ENCODE measurements at regions not wholly inside any gene's neighbourhood (a gene's known extent, or its start where the extent isn't known, plus 50 kb on each side); places are given as distances from the start of the nearest gene placed in this dataset.

DNA sequence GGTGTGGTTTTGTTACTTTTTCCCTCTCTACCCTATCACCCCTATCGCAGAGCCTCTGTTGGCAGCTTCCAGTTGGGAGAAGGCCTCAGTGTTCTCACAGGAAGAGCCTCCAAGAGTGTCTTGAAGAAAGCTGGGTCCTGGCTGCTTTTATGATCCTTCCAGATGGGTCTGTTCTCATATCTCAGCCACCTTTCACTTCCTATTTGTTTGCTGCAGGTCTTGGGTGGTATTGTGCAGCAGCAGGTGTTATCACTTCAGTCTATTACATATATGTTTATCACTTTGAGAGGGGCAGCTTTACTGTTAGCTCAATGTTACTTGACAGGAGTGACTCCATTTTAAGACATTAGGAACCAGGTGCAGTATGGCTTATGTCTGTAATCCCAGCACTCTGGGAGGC lies 59.2 kb upstream of the GDNF start:
- POLR2A ChIA-PET: no interaction called here
- H3K36me3 Mint-ChIP-seq: peaks cover 0 to 5% (median 0%) of the 10 kb centered on the region in 3 donors
- H3K4me1 Mint-ChIP-seq: no peaks in the 10 kb centered on the region
- H3K27ac Mint-ChIP-seq: no peak overlapping the region
- ATAC-seq (no peak), DNase-seq (no peak)
- peaks cover 3 to 43% (median 14%) of the 10 kb centered on the region in 5 donors for H3K27me3 Mint-ChIP-seq
- peaks cover 0 to 9% (median 0%) of the 10 kb centered on the region in 9 donors for H3K9me3 Mint-ChIP-seq
- H3K4me3 Mint-ChIP-seq: no peak overlapping the region

DNA sequence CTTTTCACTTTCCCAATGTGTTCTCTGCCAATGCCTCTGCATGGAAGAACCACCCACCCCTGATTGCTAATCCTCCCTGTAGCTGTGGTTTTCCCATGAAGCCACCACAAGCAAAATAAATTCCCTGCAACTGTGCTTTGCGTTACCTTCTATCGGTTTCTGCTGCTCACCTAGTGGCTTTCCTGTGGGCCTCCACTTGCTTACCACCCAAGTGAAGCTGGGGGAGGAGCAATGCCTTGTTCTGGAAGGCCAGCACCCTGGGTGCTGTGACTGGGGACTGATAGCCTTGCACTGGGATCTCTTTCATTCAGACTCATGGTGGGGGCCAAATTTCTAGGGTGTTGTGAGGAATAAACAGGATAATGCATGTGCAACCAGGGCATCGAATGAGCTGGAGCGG lies 56.3 kb upstream of the GDNF start:
- no peaks in the 10 kb centered on the region for H3K9me3 Mint-ChIP-seq
- H3K36me3 Mint-ChIP-seq: no peaks in the 10 kb centered on the region
- H3K4me3 Mint-ChIP-seq: no peak overlapping the region
- no peak overlapping the region for H3K27ac Mint-ChIP-seq
- no peak for DNase-seq
- H3K27me3 Mint-ChIP-seq: peaks cover 2 to 34% (median 12%) of the 10 kb centered on the region in 5 donors
- ATAC-seq: no peak
- POLR2A ChIA-PET: no interaction called here
- no peaks in the 10 kb centered on the region for H3K4me1 Mint-ChIP-seq

- peaks cover 0 to 1% (median 0%) of the 10 kb centered on the region in 9 donors for H3K9me3 Mint-ChIP-seq
- DNase-seq (no peak), ATAC-seq (no peak)
- no peaks in the 10 kb centered on the region for H3K36me3 Mint-ChIP-seq
- no peak overlapping the region for H3K27ac Mint-ChIP-seq
- H3K4me3 Mint-ChIP-seq: no peak overlapping the region
- peaks cover 0 to 21% (median 6%) of the 10 kb centered on the region in 5 donors for H3K27me3 Mint-ChIP-seq
- POLR2A ChIA-PET: no interaction called here
- H3K4me1 Mint-ChIP-seq: no peaks in the 10 kb centered on the region
Measured at GRCh38 chr5:37893434-37894134, 53.7 kb upstream of the GDNF start.

DNA sequence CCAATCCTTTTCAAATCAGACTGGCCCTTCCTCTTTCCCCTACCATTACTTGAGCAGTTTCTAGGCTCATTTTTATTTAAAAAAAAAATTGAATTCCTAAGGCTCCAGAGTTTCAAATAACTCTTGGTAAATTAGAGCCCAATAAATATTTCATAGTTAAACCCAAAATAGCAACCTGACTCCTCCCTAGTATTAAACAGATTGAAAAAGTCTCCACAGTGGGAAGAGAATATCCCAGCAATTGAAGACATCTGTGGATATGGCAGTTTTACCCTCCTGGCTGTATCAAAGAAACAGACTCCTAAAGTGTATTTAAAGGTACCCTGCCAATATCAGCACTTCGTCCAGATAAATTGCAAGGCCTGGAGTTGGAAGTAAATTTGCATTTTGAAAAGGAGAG lies 52.7 kb upstream of the GDNF start:
- ATAC-seq: no peak
- POLR2A ChIA-PET: no interaction called here

DNA sequence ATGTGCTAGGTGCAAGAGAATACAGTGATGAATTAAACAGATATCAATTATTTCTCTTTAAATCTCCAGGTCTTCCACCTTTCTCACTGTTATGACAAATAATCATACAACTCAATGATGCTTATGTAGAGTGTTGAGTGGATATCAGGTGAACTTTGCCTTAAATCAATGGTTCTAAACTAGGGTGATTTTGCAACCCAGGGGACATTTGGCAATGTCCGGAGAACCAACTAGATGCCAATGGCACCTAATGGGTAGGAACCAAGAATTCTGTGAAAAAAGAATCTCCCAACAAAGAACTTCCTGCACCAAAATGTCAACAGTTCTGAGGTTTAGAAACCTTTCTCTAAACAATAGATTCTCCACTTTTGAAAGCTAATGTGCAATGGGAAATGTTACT lies 52.0 kb upstream of the GDNF start:
- no peak for DNase-seq
- no peak for ATAC-seq
- Mint-ChIP-seq H3K9me3 (peaks cover 0 to 4% (median 0%) of the 10 kb centered on the region in 9 donors), H3K27ac (no peak overlapping the region), H3K4me3 (no peak overlapping the region), H3K36me3 (no peaks in the 10 kb centered on the region), H3K4me1 (no peaks in the 10 kb centered on the region), H3K27me3 (peaks cover 0 to 6% (median 3%) of the 10 kb centered on the region in 5 donors)
- POLR2A ChIA-PET: no interaction called here

More for the DNA sequence above, 52.7 kb upstream of the GDNF start:
- H3K9me3 Mint-ChIP-seq: peaks cover 0 to 3% (median 0%) of the 10 kb centered on the region in 9 donors
- peaks cover 0 to 14% (median 4%) of the 10 kb centered on the region in 5 donors for H3K27me3 Mint-ChIP-seq
- DNase-seq: no peak
- no peak overlapping the region for H3K4me3 Mint-ChIP-seq
- no peaks in the 10 kb centered on the region for H3K4me1 Mint-ChIP-seq
- no peaks in the 10 kb centered on the region for H3K36me3 Mint-ChIP-seq
- H3K27ac Mint-ChIP-seq: no peak overlapping the region

DNA sequence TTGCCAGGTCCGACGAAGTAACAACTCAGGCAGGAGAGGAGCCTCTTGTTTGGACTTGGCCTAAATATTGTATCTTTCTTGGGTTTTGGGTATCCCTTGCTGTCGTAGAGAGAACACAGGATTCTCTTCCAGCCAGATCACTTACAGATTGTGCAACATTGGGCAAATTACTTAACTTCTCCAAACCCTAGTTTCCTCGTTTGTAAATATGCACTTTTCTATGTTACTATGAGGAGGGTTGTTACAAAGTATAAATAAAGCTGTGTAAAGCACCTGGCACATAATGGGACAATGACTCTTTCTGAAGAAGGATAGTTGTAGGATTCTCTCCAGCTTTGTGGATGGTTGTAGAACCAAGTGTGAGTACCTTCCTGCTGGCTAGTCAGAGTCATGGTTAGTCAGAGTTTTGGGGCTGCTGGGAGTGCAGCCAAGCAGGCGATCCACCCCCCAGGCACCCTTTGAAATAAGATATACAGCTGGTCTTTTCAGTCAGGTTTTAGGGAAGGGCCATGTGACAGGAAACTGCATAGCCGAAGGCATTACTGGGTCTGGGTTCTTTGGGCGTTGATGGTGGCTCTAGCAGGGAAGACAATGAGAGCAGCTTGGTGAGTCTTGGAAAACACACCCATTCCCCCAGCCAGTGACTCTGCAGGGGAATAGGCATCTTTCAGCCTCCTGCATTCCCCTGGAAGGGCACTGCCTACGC lies 49.9 kb upstream of the GDNF start:
- Mint-ChIP-seq H3K4me3 (no peak overlapping the region), H3K9me3 (peaks cover 0 to 4% (median 1%) of the 10 kb centered on the region in 9 donors), H3K27ac (no peak overlapping the region), H3K4me1 (no peaks in the 10 kb centered on the region), H3K27me3 (peaks cover 4 to 13% (median 5%) of the 10 kb centered on the region in 5 donors), H3K36me3 (peaks cover 0 to 4% (median 0%) of the 10 kb centered on the region in 3 donors)
- ATAC-seq: no peak
- DNase-seq: no peak
- POLR2A ChIA-PET: no interaction called here
